ENCODE measurements at regions not wholly inside any gene's neighbourhood (a gene's known extent, or its start where the extent isn't known, plus 50 kb on each side); places are given as distances from the start of the nearest gene placed in this dataset.

DNA sequence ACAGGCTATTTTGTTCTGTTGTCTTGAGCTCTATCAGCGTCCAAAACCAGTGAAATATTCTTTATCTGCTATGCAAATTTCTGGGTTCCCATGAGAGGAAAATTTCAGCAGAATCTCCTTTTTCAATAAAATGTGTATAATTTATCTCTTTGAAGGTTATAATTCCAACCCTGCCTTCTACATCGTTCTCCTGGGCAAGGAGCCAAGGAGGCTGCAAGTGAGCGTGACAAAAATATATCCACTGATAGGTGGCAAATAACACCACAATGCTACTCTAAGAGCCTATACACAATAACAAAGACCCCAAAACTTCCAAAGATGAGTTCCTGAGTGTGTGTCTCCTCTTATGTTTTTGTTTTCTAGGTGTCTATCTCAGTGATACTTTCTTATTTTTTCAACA, 664.7 kb upstream of the SORCS1 start:
- TF ChIP-seq CTCF (IDR thresholded peaks at IDR 0.05; ENCODE audit: low read length) (no peak), EZH2 (IDR thresholded peaks at IDR 0.05; ENCODE audit: borderline replicate concordance, low read length) (no peak)
- no peaks in the 10 kb centered on the region for H3K9me3 ChIP-seq (ENCODE audit: low read length)
- no peaks in the 10 kb centered on the region for H3K4me1 ChIP-seq (ENCODE audit: insufficient read depth, low read length, severe bottlenecking)

GRCh38 chr10:107826171-107826570, 661.7 kb upstream of the SORCS1 start:
- H4K20me1 ChIP-seq (ENCODE audit: insufficient read depth, low read length) = no peaks in the 10 kb centered on the region
- H3K79me2 ChIP-seq (ENCODE audit: insufficient read depth, low read length) = no peaks in the 10 kb centered on the region
- no peaks in the 10 kb centered on the region for H3K9me3 ChIP-seq (ENCODE audit: low read length)
- no peak overlapping the region for H3K4me2 ChIP-seq (ENCODE audit: low read length)
- no peaks in the 10 kb centered on the region for H3K9me2 ChIP-seq (ENCODE audit: low read depth, low read length)
- no peaks in the 10 kb centered on the region for H3F3A ChIP-seq (ENCODE audit: insufficient read depth, low read length)
- no peaks in the 10 kb centered on the region for H3K4me1 ChIP-seq (ENCODE audit: insufficient read depth, low read length, severe bottlenecking)
- H2AFZ ChIP-seq (ENCODE audit: low read length) = no peak overlapping the region
- H3K27me3 ChIP-seq (ENCODE audit: insufficient read depth, low read length) = no peaks in the 10 kb centered on the region
- H3K9ac ChIP-seq (ENCODE audit: low read length) = no peak overlapping the region
- H3K36me3 ChIP-seq (ENCODE audit: insufficient read depth, low read length) = no peaks in the 10 kb centered on the region
- no peak for TF ChIP-seq CTCF (IDR thresholded peaks at IDR 0.05; ENCODE audit: low read length)
- no peak for TF ChIP-seq EZH2 (IDR thresholded peaks at IDR 0.05; ENCODE audit: borderline replicate concordance, low read length)
- H3K4me3 ChIP-seq (ENCODE audit: low read depth, low read length, poor library complexity, severe bottlenecking) = no peak overlapping the region
- H3K27ac ChIP-seq (ENCODE audit: low read depth, low read length, poor library complexity, severe bottlenecking) = no peak overlapping the region

More for the DNA sequence above, 664.7 kb upstream of the SORCS1 start:
- Histone ChIP-seq H3K79me2 (ENCODE audit: insufficient read depth, low read length) (no peaks in the 10 kb centered on the region), H3K9me2 (ENCODE audit: low read depth, low read length) (no peaks in the 10 kb centered on the region), H3K9ac (ENCODE audit: low read length) (no peak overlapping the region), H3F3A (ENCODE audit: insufficient read depth, low read length) (no peaks in the 10 kb centered on the region), H4K20me1 (ENCODE audit: insufficient read depth, low read length) (no peaks in the 10 kb centered on the region), H3K27ac (ENCODE audit: low read depth, low read length, poor library complexity, severe bottlenecking) (no peak overlapping the region), H3K4me2 (ENCODE audit: low read length) (no peak overlapping the region), H3K27me3 (ENCODE audit: insufficient read depth, low read length) (no peaks in the 10 kb centered on the region), H2AFZ (ENCODE audit: low read length) (no peak overlapping the region), H3K36me3 (ENCODE audit: insufficient read depth, low read length) (no peaks in the 10 kb centered on the region), H3K4me3 (ENCODE audit: low read depth, low read length, poor library complexity, severe bottlenecking) (no peak overlapping the region)

- Histone ChIP-seq H4K20me1 (ENCODE audit: insufficient read depth, low read length) (no peaks in the 10 kb centered on the region), H3K4me3 (ENCODE audit: low read depth, low read length, poor library complexity, severe bottlenecking) (no peak overlapping the region), H3K79me2 (ENCODE audit: insufficient read depth, low read length) (no peaks in the 10 kb centered on the region), H3K4me2 (ENCODE audit: low read length) (no peak overlapping the region), H3F3A (ENCODE audit: insufficient read depth, low read length) (no peaks in the 10 kb centered on the region), H3K9ac (ENCODE audit: low read length) (no peak overlapping the region), H3K27me3 (ENCODE audit: insufficient read depth, low read length) (no peaks in the 10 kb centered on the region), H2AFZ (ENCODE audit: low read length) (no peak overlapping the region), H3K9me3 (ENCODE audit: low read length) (no peaks in the 10 kb centered on the region), H3K4me1 (ENCODE audit: insufficient read depth, low read length, severe bottlenecking) (no peaks in the 10 kb centered on the region), H3K27ac (ENCODE audit: low read depth, low read length, poor library complexity, severe bottlenecking) (no peak overlapping the region), H3K9me2 (ENCODE audit: low read depth, low read length) (no peaks in the 10 kb centered on the region), H3K36me3 (ENCODE audit: insufficient read depth, low read length) (no peaks in the 10 kb centered on the region)
- TF ChIP-seq EZH2 (IDR thresholded peaks at IDR 0.05; ENCODE audit: borderline replicate concordance, low read length) (no peak), CTCF (IDR thresholded peaks at IDR 0.05; ENCODE audit: low read length) (peak; percentile 55)
Measured at GRCh38 chr10:107814865-107815487, 650.5 kb upstream of the SORCS1 start.

All from OCI-LY1 (cell line).